SK-N-SH (cell line): ENCODE measurements at regions not wholly inside any gene's neighbourhood (a gene's known extent, or its start where the extent isn't known, plus 50 kb on each side); places are given as distances from the start of the nearest gene placed in this dataset.
"Not testable (repeated sequence)": the region's sequence is repeated elsewhere in the genome, so short reads cannot be mapped to it uniquely, and the experiment has no call there.

Source experiments
- CTCF ChIA-PET: fragments of 300-600, 350-600 bp; formaldehyde crosslinking; extraction: SDS; loops from one replicate; lab custom pipeline; 2021; lab: Yijun Ruan, JAX
- POLR2A ChIA-PET: fragments of 350-600 bp; sonication (Branson Sonifier 250); formaldehyde crosslinking; extraction: SDS; loops from one replicate; lab custom pipeline; 2020; ENCODE audit warnings: antibody characterized with exemption, inconsistent platforms; lab: Yijun Ruan, JAX
- DNase-seq: peaks from one replicate; pipeline ENCODE4 v3.0.0; 2012
- H2AFZ ChIP-seq: fragments of 200-600 bp; sonication (generic); 2 replicates; pipeline ENCODE4 v1.8.1; 2016; ENCODE audit warnings: antibody characterized with exemption, mild to moderate bottlenecking, low read depth
- H3F3A ChIP-seq: fragments of 200-600 bp; sonication (generic); replicated peaks from 2 replicates; pipeline ENCODE3; 2016; ENCODE audit warnings: antibody characterized with exemption, mild to moderate bottlenecking; ENCODE audit not compliant: insufficient read depth
- H3K27ac ChIP-seq, 2 experiments: fragments of 200-500 bp in 1 of 2; fragments of 200-600 bp in 1 of 2; sonication (Bioruptor generic) in 1 of 2; sonication (generic), shearing (Covaris generic) in 1 of 2; 2 replicates each; pipeline versions ENCODE4 v1.5.1 to v1.6.1; 2014 to 2016; ENCODE audit warnings: low read depth in 2 of 2, inconsistent platforms in 1 of 2, low read length in 1 of 2, mild to moderate bottlenecking in 1 of 2, mixed read lengths in 1 of 2
- H3K27me3 ChIP-seq: fragments of 200-600 bp; sonication (generic), shearing (Covaris generic); 2 replicates; pipeline ENCODE4 v1.6.1; 2016; ENCODE audit warnings: mixed run types; ENCODE audit not compliant: insufficient read depth
- H3K36me3 ChIP-seq, 2 experiments: fragments of 200-500 bp in 1 of 2; fragments of 200-600 bp in 1 of 2; sonication (Bioruptor generic) in 1 of 2; sonication (generic) in 1 of 2; replicated peaks in 1 of 2; 2 replicates each; pipeline versions ENCODE3 to v1.5.1; 2014 to 2016; ENCODE audit warnings: low read length in 1 of 2, mild to moderate bottlenecking in 1 of 2; ENCODE audit not compliant: insufficient read depth in 2 of 2, control insufficient read depth in 1 of 2
- H3K4me1 ChIP-seq, 2 experiments: fragments of 200-500 bp in 1 of 2; fragments of 200-600 bp in 1 of 2; sonication (Bioruptor generic) in 1 of 2; sonication (generic), shearing (Covaris generic) in 1 of 2; 2 replicates each; pipeline versions ENCODE4 v1.5.1 to v1.6.1; 2014 to 2016; ENCODE audit warnings: low read depth in 1 of 2, low read length in 1 of 2, mixed run types in 1 of 2; ENCODE audit not compliant: insufficient read depth in 2 of 2, control insufficient read depth in 1 of 2
- H3K4me2 ChIP-seq: fragments of 200-600 bp; sonication (generic), shearing (Covaris generic); 2 replicates; pipeline ENCODE4 v1.6.1; 2017; ENCODE audit warnings: mixed run types
- H3K4me3 ChIP-seq, 2 experiments: fragments of 200-500 bp in 1 of 2; fragments of 200-600 bp in 1 of 2; sonication (Bioruptor generic) in 1 of 2; sonication (generic), shearing (Covaris generic) in 1 of 2; 2 replicates each; pipeline versions ENCODE4 v1.5.1 to v1.8.1; 2014 to 2016; ENCODE audit warnings: low read depth in 2 of 2, inconsistent platforms in 1 of 2, low read length in 1 of 2, mild to moderate bottlenecking in 1 of 2, mixed read lengths in 1 of 2, moderate library complexity in 1 of 2
- H3K79me2 ChIP-seq: fragments of 200-600 bp; sonication (generic); 2 replicates; pipeline ENCODE4 v1.8.1; 2017; ENCODE audit warnings: mild to moderate bottlenecking; ENCODE audit not compliant: insufficient read depth
- H3K9ac ChIP-seq: fragments of 200-600 bp; sonication (generic); 2 replicates; pipeline ENCODE4 v1.6.1; 2017; ENCODE audit warnings: mixed run types
- H3K9me2 ChIP-seq: fragments of 200-600 bp; sonication (generic); 2 replicates; pipeline ENCODE4 v1.6.1; 2017; ENCODE audit warnings: mixed run types
- H3K9me3 ChIP-seq: fragments of 200-600 bp; sonication (generic); 2 replicates; pipeline ENCODE4 v1.6.1; 2017; ENCODE audit warnings: mixed run types, mild to moderate bottlenecking, moderate library complexity
- H4K20me1 ChIP-seq: fragments of 200-600 bp; sonication (generic); 2 replicates; pipeline ENCODE4 v1.6.1; 2017; ENCODE audit warnings: mild to moderate bottlenecking, mixed run types; ENCODE audit not compliant: insufficient read depth
- ELF1 ChIP-seq: IDR thresholded peaks from 2 replicates; pipeline ENCODE4 v1.4.0; 2012
- EZH2phosphoT487 ChIP-seq: fragments of 200-600 bp; sonication (generic); IDR thresholded peaks from 2 replicates; pipeline ENCODE4 v1.6.1; 2017; ENCODE audit warnings: low read depth, mixed run types, mild to moderate bottlenecking, antibody characterized with exemption, moderate library complexity, borderline replicate concordance
- GABPA ChIP-seq: IDR thresholded peaks from 2 replicates; pipeline ENCODE4 v1.4.0; 2012; ENCODE audit warnings: low read depth, mild to moderate bottlenecking
- GATA2 ChIP-seq: sonication (generic); formaldehyde crosslinking; IDR thresholded peaks from 2 replicates; pipeline ENCODE4 v1.5.0; 2020; ENCODE audit warnings: mild to moderate bottlenecking, missing genetic modification reagents
- JUND ChIP-seq: IDR thresholded peaks from 2 replicates; pipeline ENCODE4 v1.4.0; 2012
- MAX ChIP-seq: IDR thresholded peaks from 2 replicates; pipeline ENCODE4 v1.4.0; 2012; ENCODE audit warnings: low read depth
- MEF2A ChIP-seq: IDR thresholded peaks from 2 replicates; pipeline ENCODE4 v1.4.0; 2012; ENCODE audit warnings: low read depth, borderline replicate concordance
- NFIC ChIP-seq: IDR thresholded peaks from 2 replicates; pipeline ENCODE4 v1.4.0; 2012; ENCODE audit warnings: borderline replicate concordance
- POLR2AphosphoS5 ChIP-seq: IDR thresholded peaks from 2 replicates; pipeline ENCODE4 v1.6.1; 2012; ENCODE audit warnings: low read depth, low read length
- RAD21 ChIP-seq: IDR thresholded peaks from 2 replicates; pipeline ENCODE4 v1.6.1; 2012; ENCODE audit warnings: mild to moderate bottlenecking, low read length
- RFX5 ChIP-seq: IDR thresholded peaks from 2 replicates; pipeline ENCODE4 v1.6.1; 2012; ENCODE audit warnings: mild to moderate bottlenecking, improper control_type of control experiment, low read length
- RXRA ChIP-seq: IDR thresholded peaks from 2 replicates; pipeline ENCODE4 v1.4.0; 2012; ENCODE audit warnings: low read depth, mild to moderate bottlenecking, borderline replicate concordance
- SIN3A ChIP-seq: IDR thresholded peaks from 2 replicates; pipeline ENCODE4 v1.6.1; 2012; ENCODE audit warnings: low read depth, mild to moderate bottlenecking, low read length, moderate library complexity, borderline replicate concordance
- TCF12 ChIP-seq: IDR thresholded peaks from 2 replicates; pipeline ENCODE4 v1.4.0; 2012
- YY1 ChIP-seq: IDR thresholded peaks from 2 replicates; pipeline ENCODE4 v1.4.0; 2012; ENCODE audit warnings: low read depth, mild to moderate bottlenecking
- ZBTB33 ChIP-seq: IDR thresholded peaks from 2 replicates; pipeline ENCODE4 v1.4.0; 2012; ENCODE audit warnings: low read depth, borderline replicate concordance
- WGBS: methylation state at CpG from one replicate; pipeline ENCODE4 v1.1.6; 2017; ENCODE audit warnings: low lambda C conversion rate; 5-methylcytosine and 5-hydroxymethylcytosine counted together
- TF ChIP-seq, protein P1 (sequence below): IDR thresholded peaks from 2 replicates; pipeline ENCODE4 v1.6.1; 2012; ENCODE audit warnings: mild to moderate bottlenecking, low read depth, low read length, moderate library complexity
- TF ChIP-seq, protein P2 (sequence below): fragments of 200-600 bp; sonication (generic); IDR thresholded peaks from 2 replicates; pipeline ENCODE4 v1.6.1; 2017; ENCODE audit warnings: antibody characterized with exemption, mild to moderate bottlenecking, moderate library complexity

DNA sequence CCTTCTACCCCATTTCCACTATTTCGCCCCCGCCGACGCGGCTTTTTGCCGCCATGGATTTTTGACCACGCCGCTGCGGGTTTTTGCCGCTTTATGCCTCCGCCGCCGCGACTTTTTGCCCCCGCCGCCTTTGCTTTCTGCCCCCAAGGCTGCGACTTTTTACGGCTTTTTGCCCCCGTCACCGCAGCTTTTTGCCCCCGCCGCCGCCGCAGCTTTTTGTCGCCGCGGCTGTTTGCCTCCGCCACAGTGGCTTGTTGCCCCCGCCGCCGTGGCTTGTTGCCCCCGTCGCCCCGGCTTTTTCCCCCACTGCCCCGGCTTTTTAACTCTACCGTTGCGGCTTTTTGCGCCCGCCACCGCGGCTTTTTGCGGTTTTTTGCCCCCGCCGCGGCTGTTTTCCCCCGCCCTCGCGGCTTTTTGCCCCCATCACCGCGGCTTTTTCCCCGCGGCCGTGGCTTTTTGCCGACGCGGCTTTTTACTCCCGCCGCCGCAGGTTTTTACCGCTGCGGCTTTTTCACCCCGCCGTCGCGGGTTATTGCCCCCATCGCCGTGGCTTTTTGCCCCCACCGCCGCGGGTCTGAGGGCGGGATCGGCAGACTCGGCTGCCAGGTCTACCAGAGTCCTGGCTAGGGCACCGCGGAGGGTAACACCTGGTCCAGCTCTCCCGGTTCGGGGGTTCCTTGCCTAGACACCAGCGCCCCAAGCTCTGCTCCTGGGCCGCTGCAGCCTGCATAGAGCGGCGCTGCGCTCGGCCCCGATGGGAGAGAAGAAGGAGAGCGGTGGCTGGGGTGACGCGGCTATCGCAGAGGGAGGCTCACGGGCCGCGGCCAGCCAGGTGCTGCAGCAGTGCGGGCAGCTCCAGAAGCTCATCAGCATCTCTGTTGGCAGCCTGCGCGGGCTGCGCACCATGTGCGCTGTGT, 562.7 kb upstream of the WSB1 start:
- DNase-seq: peak; percentile 3
- H3K9ac ChIP-seq: no peak overlapping the region
- no peak for TF ChIP-seq MAX
- TF ChIP-seq, protein P1, sequence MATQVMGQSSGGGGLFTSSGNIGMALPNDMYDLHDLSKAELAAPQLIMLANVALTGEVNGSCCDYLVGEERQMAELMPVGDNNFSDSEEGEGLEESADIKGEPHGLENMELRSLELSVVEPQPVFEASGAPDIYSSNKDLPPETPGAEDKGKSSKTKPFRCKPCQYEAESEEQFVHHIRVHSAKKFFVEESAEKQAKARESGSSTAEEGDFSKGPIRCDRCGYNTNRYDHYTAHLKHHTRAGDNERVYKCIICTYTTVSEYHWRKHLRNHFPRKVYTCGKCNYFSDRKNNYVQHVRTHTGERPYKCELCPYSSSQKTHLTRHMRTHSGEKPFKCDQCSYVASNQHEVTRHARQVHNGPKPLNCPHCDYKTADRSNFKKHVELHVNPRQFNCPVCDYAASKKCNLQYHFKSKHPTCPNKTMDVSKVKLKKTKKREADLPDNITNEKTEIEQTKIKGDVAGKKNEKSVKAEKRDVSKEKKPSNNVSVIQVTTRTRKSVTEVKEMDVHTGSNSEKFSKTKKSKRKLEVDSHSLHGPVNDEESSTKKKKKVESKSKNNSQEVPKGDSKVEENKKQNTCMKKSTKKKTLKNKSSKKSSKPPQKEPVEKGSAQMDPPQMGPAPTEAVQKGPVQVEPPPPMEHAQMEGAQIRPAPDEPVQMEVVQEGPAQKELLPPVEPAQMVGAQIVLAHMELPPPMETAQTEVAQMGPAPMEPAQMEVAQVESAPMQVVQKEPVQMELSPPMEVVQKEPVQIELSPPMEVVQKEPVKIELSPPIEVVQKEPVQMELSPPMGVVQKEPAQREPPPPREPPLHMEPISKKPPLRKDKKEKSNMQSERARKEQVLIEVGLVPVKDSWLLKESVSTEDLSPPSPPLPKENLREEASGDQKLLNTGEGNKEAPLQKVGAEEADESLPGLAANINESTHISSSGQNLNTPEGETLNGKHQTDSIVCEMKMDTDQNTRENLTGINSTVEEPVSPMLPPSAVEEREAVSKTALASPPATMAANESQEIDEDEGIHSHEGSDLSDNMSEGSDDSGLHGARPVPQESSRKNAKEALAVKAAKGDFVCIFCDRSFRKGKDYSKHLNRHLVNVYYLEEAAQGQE: no peak
- TF ChIP-seq RXRA: no peak
- no peak for TF ChIP-seq TCF12
- TF ChIP-seq, protein P2, sequence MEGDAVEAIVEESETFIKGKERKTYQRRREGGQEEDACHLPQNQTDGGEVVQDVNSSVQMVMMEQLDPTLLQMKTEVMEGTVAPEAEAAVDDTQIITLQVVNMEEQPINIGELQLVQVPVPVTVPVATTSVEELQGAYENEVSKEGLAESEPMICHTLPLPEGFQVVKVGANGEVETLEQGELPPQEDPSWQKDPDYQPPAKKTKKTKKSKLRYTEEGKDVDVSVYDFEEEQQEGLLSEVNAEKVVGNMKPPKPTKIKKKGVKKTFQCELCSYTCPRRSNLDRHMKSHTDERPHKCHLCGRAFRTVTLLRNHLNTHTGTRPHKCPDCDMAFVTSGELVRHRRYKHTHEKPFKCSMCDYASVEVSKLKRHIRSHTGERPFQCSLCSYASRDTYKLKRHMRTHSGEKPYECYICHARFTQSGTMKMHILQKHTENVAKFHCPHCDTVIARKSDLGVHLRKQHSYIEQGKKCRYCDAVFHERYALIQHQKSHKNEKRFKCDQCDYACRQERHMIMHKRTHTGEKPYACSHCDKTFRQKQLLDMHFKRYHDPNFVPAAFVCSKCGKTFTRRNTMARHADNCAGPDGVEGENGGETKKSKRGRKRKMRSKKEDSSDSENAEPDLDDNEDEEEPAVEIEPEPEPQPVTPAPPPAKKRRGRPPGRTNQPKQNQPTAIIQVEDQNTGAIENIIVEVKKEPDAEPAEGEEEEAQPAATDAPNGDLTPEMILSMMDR: no peak
- TF ChIP-seq ZBTB33: no peak
- no peak for TF ChIP-seq EZH2phosphoT487
- no peak for TF ChIP-seq POLR2AphosphoS5
- TF ChIP-seq RAD21: no peak
- TF ChIP-seq JUND: no peak
- TF ChIP-seq YY1: no peak
- TF ChIP-seq RFX5: no peak
- no peak for TF ChIP-seq MEF2A
- no peak for TF ChIP-seq GATA2
- no peak for TF ChIP-seq ELF1
- TF ChIP-seq GABPA: no peak
- no peak for TF ChIP-seq SIN3A
- no peak for TF ChIP-seq NFIC
- no peaks in the 10 kb centered on the region for H3K79me2 ChIP-seq
- H3K36me3 ChIP-seq: no peaks in the 10 kb centered on the region
- WGBS: 63% methylated on average over 92 of the region's 96 CpGs
- H3K9me3 ChIP-seq: no peaks in the 10 kb centered on the region
- no peaks in the 10 kb centered on the region for H3K4me1 ChIP-seq
- no peaks in the 10 kb centered on the region for H3K27me3 ChIP-seq
- H3K4me2 ChIP-seq: no peak overlapping the region
- no peaks in the 10 kb centered on the region for H3K9me2 ChIP-seq
- ChIA-PET CTCF (no interaction called here), POLR2A (no interaction called here)
- no peaks in the 10 kb centered on the region for H4K20me1 ChIP-seq
- H3F3A ChIP-seq: no peaks in the 10 kb centered on the region
- H3K27ac ChIP-seq: no peak overlapping the region
- H2AFZ ChIP-seq: no peak overlapping the region
- no peak overlapping the region for H3K4me3 ChIP-seq

GRCh38 chr17:26731926-26732325, 562.0 kb upstream of the WSB1 start:
- 42% methylated on average over 22 of the region's 22 CpGs for whole genome bisulfite sequencing
- H3K4me1 ChIP-seq, H3K27me3 ChIP-seq, H3F3A ChIP-seq, POLR2A ChIA-PET, CTCF ChIA-PET, H3K9me3 ChIP-seq, DNase-seq, H3K36me3 ChIP-seq, H3K79me2 ChIP-seq, H3K9ac ChIP-seq, H3K4me3 ChIP-seq, H2AFZ ChIP-seq, H4K20me1 ChIP-seq, H3K4me2 ChIP-seq, H3K9me2 ChIP-seq, H3K27ac ChIP-seq: not testable (repeated sequence)
